A673 (cell line): ENCODE measurements at regions not wholly inside any gene's neighbourhood (a gene's known extent, or its start where the extent isn't known, plus 50 kb on each side); places are given as distances from the start of the nearest gene placed in this dataset.

Experiments used
- BruUV-seq: library from RNA; stranded (reverse); fragments of 400-500 nt; replicated peaks from 2 replicates; lab custom pipeline; 2021; lab: Mats Ljungman, UMichigan
- CTCF ChIA-PET: fragments of 300-600 bp; sonication (Branson Sonifier 250); formaldehyde crosslinking; loops from one replicate; lab custom pipeline; 2022; ENCODE audit warnings: antibody characterized with exemption; lab: Charles Lee
- POLR2A ChIA-PET: fragments of 300-600 bp; sonication (Branson Sonifier 250); formaldehyde crosslinking; loops from one replicate; lab custom pipeline; 2022; ENCODE audit warnings: antibody characterized with exemption; ENCODE audit not compliant: low non-redundant PET; lab: Charles Lee
- DNase-seq: peaks from one replicate; pipeline ENCODE4 v3.0.0-alpha.2; 2015; ENCODE audit warnings: low spot score
- H3K27ac ChIP-seq: fragments of 200-600 bp; sonication (generic); 2 replicates; pipeline ENCODE4 v1.5.1; 2016; ENCODE audit warnings: mixed run types, low read depth, mild to moderate bottlenecking, mixed read lengths, antibody characterized with exemption, low read length; ENCODE audit not compliant: poor library complexity, severe bottlenecking
- H3K27me3 ChIP-seq: fragments of 200-600 bp; sonication (generic); replicated peaks from 2 replicates; pipeline ENCODE4 v1.6.1; 2017; ENCODE audit warnings: mixed run types, low read depth, mild to moderate bottlenecking, mixed read lengths, antibody characterized with exemption, low read length; ENCODE audit not compliant: insufficient read depth, poor library complexity
- H3K36me3 ChIP-seq: fragments of 200-600 bp; sonication (generic); 2 replicates; pipeline ENCODE4 v1.6.1; 2016; ENCODE audit warnings: mixed run types, mild to moderate bottlenecking, mixed read lengths, antibody characterized with exemption, low read length; ENCODE audit not compliant: insufficient read depth, poor library complexity, severe bottlenecking
- H3K4me1 ChIP-seq: fragments of 200-600 bp; sonication (generic); 2 replicates; pipeline ENCODE4 v1.6.1; 2017; ENCODE audit warnings: mixed run types, mild to moderate bottlenecking, mixed read lengths, antibody characterized with exemption, low read length; ENCODE audit not compliant: insufficient read depth, poor library complexity, severe bottlenecking
- H3K4me3 ChIP-seq: fragments of 200-600 bp; sonication (generic); 2 replicates; pipeline ENCODE4 v1.5.1; 2016; ENCODE audit warnings: low read depth, mixed run types, mild to moderate bottlenecking, mixed read lengths, low read length; ENCODE audit not compliant: poor library complexity, severe bottlenecking
- H3K9me3 ChIP-seq: fragments of 200-600 bp; sonication (generic); 2 replicates; pipeline ENCODE4 v1.6.1; 2016; ENCODE audit warnings: mixed run types, low read depth, mild to moderate bottlenecking, mixed read lengths, antibody characterized with exemption, low read length; ENCODE audit not compliant: poor library complexity, severe bottlenecking
- EZH2 ChIP-seq: fragments of 200-600 bp; sonication (generic); IDR thresholded peaks from 2 replicates; pipeline ENCODE4 v1.6.1; 2017; ENCODE audit warnings: borderline replicate concordance, low read depth, mild to moderate bottlenecking, mixed read lengths, antibody characterized with exemption, low read length; ENCODE audit not compliant: poor library complexity, severe bottlenecking
- intact Hi-C: fragments of 100-400 bp; cut with micrococcal nuclease; formaldehyde crosslinking; loops from one replicate; pipeline ENCODE4 v1.10.0; 2022; ENCODE audit not compliant: unreplicated experiment
- TF ChIP-seq, protein P1 (sequence below): fragments of 300-800, 200-600 bp; sonication (generic); conservative IDR thresholded peaks from 2 replicates; pipeline ENCODE4 v1.5.1; 2017; ENCODE audit warnings: low read depth, mild to moderate bottlenecking, antibody characterized with exemption, low read length, moderate library complexity, mixed read lengths

DNA sequence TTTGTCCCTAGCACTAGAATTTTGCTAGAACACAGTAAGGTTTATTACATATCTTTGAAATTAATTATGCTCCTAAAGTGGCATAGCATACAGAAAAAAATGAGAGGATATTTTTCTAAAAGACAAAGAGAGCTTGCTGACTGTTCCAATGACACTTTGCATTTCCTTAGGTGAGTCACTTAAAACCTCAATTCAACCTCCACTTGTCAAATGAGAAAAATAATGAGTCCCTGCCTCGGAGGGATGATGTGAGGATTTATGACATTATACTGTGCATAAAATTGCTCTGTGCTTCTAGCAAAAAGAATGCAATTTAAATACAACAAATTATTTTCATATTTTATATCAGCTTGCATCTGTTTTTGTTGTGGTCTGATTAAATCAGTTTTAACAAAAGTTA is 1417.0 kb upstream of the ALCAM start:
- intact Hi-C loops, result no loop called here
- no TSS peak for BruUV-seq
- no peak overlapping the region for H3K27ac ChIP-seq
- H3K4me1 ChIP-seq, result peaks cover 4% of the 10 kb centered on the region
- TF ChIP-seq, protein P1, sequence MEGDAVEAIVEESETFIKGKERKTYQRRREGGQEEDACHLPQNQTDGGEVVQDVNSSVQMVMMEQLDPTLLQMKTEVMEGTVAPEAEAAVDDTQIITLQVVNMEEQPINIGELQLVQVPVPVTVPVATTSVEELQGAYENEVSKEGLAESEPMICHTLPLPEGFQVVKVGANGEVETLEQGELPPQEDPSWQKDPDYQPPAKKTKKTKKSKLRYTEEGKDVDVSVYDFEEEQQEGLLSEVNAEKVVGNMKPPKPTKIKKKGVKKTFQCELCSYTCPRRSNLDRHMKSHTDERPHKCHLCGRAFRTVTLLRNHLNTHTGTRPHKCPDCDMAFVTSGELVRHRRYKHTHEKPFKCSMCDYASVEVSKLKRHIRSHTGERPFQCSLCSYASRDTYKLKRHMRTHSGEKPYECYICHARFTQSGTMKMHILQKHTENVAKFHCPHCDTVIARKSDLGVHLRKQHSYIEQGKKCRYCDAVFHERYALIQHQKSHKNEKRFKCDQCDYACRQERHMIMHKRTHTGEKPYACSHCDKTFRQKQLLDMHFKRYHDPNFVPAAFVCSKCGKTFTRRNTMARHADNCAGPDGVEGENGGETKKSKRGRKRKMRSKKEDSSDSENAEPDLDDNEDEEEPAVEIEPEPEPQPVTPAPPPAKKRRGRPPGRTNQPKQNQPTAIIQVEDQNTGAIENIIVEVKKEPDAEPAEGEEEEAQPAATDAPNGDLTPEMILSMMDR, result no peak
- TF ChIP-seq EZH2, result no peak
- H3K27me3 ChIP-seq, result no peaks in the 10 kb centered on the region
- ChIA-PET CTCF (no interaction called here), POLR2A (no interaction called here)
- H3K36me3 ChIP-seq, result no peaks in the 10 kb centered on the region
- DNase-seq, result no peak
- no peaks in the 10 kb centered on the region for H3K9me3 ChIP-seq
- no peak overlapping the region for H3K4me3 ChIP-seq

DNA sequence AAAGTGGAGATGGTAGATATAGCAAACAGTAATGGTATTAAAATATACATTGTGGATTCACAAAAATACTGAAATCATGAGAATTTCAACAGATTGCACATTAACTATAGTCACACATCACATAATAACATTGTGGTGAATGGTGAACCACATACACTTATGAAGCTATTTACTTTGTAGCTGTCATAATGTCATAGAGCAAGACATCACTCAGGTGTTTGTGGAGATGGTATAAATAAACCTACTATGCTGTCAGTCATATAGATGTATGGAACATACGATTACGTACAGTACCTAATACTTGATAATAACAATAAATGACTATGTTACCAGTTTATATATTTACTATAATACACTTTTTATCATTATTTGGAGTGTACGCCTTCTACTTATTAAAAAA is 1416.0 kb upstream of the ALCAM start:
- intact Hi-C loops, result no loop called here
- no TSS peak for BruUV-seq
- ChIA-PET POLR2A (no interaction called here), CTCF (no interaction called here)
- Histone ChIP-seq H3K9me3 (no peaks in the 10 kb centered on the region), H3K36me3 (no peaks in the 10 kb centered on the region), H3K27ac (no peak overlapping the region), H3K27me3 (no peaks in the 10 kb centered on the region), H3K4me1 (peaks cover 7% of the 10 kb centered on the region), H3K4me3 (no peak overlapping the region)
- no peak for DNase-seq
- TF ChIP-seq EZH2, result no peak
- TF ChIP-seq, protein P1, result no peak

DNA sequence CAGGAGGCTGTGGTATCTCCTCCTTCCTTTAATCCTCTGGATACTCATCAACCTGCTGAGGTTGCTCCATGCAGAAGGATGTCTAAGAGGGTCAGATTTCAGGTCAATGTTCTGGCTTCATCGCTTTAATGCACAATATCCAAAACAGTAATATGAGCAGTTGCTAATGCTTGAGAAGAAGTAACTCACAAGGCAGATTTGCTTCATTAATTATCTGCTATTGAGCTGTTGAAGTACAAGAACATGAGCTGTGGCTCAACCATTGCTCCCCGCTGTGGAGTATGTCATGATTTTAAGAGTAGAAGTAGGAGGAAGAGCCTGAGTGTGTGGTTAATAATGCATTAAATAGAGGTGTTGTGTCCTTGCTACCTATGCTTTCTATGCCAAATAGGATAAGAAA is 1412.9 kb upstream of the ALCAM start:
- intact Hi-C loops, result no loop called here

More for the DNA sequence above, 1412.9 kb upstream of the ALCAM start:
- BruUV-seq, result no TSS peak
- CTCF ChIA-PET, result no interaction called here
- H3K27ac ChIP-seq, result no peak overlapping the region
- no peak overlapping the region for H3K4me3 ChIP-seq
- POLR2A ChIA-PET, result no interaction called here
- DNase-seq, result no peak
- H3K4me1 ChIP-seq, result peaks cover 8% of the 10 kb centered on the region
- H3K27me3 ChIP-seq, result no peaks in the 10 kb centered on the region
- H3K9me3 ChIP-seq, result no peaks in the 10 kb centered on the region
- no peak for TF ChIP-seq EZH2
- TF ChIP-seq, protein P1, result no peak
- H3K36me3 ChIP-seq, result no peaks in the 10 kb centered on the region
